GM18867 (cell line): ENCODE measurements at regions not wholly inside any gene's neighbourhood (a gene's known extent, or its start where the extent isn't known, plus 50 kb on each side); places are given as distances from the start of the nearest gene placed in this dataset.
"Not testable (repeated sequence)": the region's sequence is repeated elsewhere in the genome, so short reads cannot be mapped to it uniquely, and the experiment has no call there.

Experiments
- ATAC-seq: cut with Tn5 transposase; IDR thresholded peaks from one replicate; pipeline ENCODE4 v1.9.1; 2021; ENCODE audit warnings: mild to moderate bottlenecking, moderate library complexity; ENCODE audit not compliant: unreplicated experiment

- ATAC-seq = no peak
Observed at GRCh38 chr2:144629935-144630334, 110.0 kb upstream of the ZEB2 start.

- ATAC-seq = no peak
Observed at GRCh38 chr2:144628566-144628965, 108.6 kb upstream of the ZEB2 start.

- ATAC-seq = no peak
Observed at GRCh38 chr2:144625626-144626025, 105.7 kb upstream of the ZEB2 start.

GRCh38 chr2:144625226-144625625, 105.3 kb upstream of the ZEB2 start:
- no peak for ATAC-seq

- ATAC-seq = no peak
Observed at GRCh38 chr2:144624451-144624850, 104.5 kb upstream of the ZEB2 start.

- not testable (repeated sequence) for ATAC-seq
Observed at GRCh38 chr2:144622373-144622772, 102.5 kb upstream of the ZEB2 start.

- no peak for ATAC-seq
Observed at GRCh38 chr2:144621266-144621665, 101.3 kb upstream of the ZEB2 start.

- ATAC-seq = peak; percentile 56
Observed at GRCh38 chr2:144619760-144620159, 99.8 kb upstream of the ZEB2 start.

- not testable (repeated sequence) for ATAC-seq
Observed at GRCh38 chr2:144617171-144617570, 97.3 kb upstream of the ZEB2 start.

- no peak for ATAC-seq
Observed at GRCh38 chr2:144615866-144616565, 96.1 kb upstream of the ZEB2 start.

- no peak for ATAC-seq
Observed at GRCh38 chr2:144607891-144608521, 88.1 kb upstream of the ZEB2 start.

- ATAC-seq = no peak
Observed at GRCh38 chr2:144607099-144607498, 87.2 kb upstream of the ZEB2 start.

GRCh38 chr2:144606466-144607095, 86.7 kb upstream of the ZEB2 start:
- ATAC-seq = no peak

- ATAC-seq = no peak
Observed at GRCh38 chr2:144605231-144605840, 85.4 kb upstream of the ZEB2 start.

- no peak for ATAC-seq
Observed at GRCh38 chr2:144603334-144603733, 83.4 kb upstream of the ZEB2 start.

- ATAC-seq = no peak
Observed at GRCh38 chr2:144598906-144599305, 79.0 kb upstream of the ZEB2 start.

GRCh38 chr2:144597894-144598593, 78.1 kb upstream of the ZEB2 start:
- no peak for ATAC-seq

GRCh38 chr2:144597388-144597787, 77.5 kb upstream of the ZEB2 start:
- no peak for ATAC-seq

GRCh38 chr2:144596073-144596871, 76.4 kb upstream of the ZEB2 start:
- peak; percentile 95 for ATAC-seq

GRCh38 chr2:144595686-144596072, 75.8 kb upstream of the ZEB2 start:
- ATAC-seq = no peak
